GM08714 (cell line): ENCODE measurements at regions not wholly inside any gene's neighbourhood (a gene's known extent, or its start where the extent isn't known, plus 50 kb on each side); places are given as distances from the start of the nearest gene placed in this dataset.

ENCODE experiments used
- H3K4me3 ChIP-seq: fragments of 200-500 bp; sonication (Bioruptor generic); 2 replicates; pipeline ENCODE4 v1.5.1; 2014; ENCODE audit warnings: mild to moderate bottlenecking, low read length, inconsistent platforms
- ZNF274 ChIP-seq: IDR thresholded peaks from 2 replicates; pipeline ENCODE4 v1.6.1; 2012; ENCODE audit warnings: mild to moderate bottlenecking, low read depth, low read length

GRCh38 chr7:22934473-22935065, 79.4 kb downstream of the HYCC1 start:
- no peak for TF ChIP-seq ZNF274
- H3K4me3 ChIP-seq, result no peak overlapping the region

DNA sequence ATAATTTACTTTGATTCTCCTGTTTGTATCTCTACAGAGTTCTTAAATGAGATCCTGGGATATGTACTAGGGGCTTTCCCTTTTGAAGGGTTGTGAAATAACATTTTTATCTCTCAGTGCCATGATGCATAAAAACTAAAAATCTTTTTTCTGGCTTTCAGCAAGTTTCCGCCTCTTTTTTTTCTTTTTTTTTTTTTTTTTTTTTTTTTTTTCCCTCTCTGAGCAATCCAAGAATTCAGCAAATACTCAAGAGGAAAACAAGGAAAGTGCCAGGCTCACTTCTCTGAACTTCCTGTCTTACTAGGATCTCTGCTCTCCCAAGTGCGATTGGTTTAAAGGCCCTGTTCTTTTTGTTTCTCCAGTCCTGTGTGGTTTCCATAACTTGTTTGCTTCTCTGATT, 79.9 kb downstream of the HYCC1 start:
- no peak overlapping the region for H3K4me3 ChIP-seq
- TF ChIP-seq ZNF274, result no peak

- no peak overlapping the region for H3K4me3 ChIP-seq
- no peak for TF ChIP-seq ZNF274
Measured at GRCh38 chr7:22932896-22933295, 81.0 kb downstream of the HYCC1 start.

- no peak for TF ChIP-seq ZNF274
Measured at GRCh38 chr7:22931011-22931410, 82.9 kb downstream of the HYCC1 start.

GRCh38 chr7:22922307-22922706, 91.6 kb downstream of the HYCC1 start:
- no peak overlapping the region for H3K4me3 ChIP-seq
- no peak for TF ChIP-seq ZNF274

More at GRCh38 chr7:22931011-22931410, 82.9 kb downstream of the HYCC1 start:
- no peak overlapping the region for H3K4me3 ChIP-seq

DNA sequence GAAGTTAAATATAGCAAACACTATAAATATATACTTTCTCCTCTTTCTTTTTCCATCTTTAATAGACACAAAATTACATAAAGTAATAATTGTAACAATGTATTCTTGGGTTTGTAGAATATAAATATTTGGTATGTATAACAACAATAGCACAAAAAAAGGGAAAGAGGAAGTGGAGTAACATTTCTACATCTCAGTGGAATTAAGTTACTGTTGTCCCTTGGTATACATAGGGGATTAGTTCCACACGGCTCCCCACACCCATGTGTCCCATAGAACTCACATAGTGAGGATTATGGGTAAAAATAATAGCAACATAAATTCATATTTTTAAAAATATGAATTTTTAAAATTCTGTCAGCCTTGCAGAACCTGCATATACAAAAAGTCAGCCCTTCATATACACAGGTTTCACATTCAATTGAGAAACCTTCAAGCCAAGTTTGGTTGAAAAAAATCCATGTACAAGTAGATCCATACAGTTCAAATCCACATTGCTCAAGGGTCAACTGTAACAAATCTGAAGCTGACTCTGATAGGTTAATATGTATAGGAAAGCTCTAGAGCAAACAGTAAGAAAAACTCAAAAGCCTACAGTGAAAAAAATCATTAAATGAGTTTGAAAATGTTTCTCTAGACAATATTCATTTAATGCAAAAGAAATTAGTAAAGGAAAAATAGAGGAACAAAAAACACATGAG, 92.4 kb downstream of the HYCC1 start:
- no peak overlapping the region for H3K4me3 ChIP-seq
- no peak for TF ChIP-seq ZNF274

DNA sequence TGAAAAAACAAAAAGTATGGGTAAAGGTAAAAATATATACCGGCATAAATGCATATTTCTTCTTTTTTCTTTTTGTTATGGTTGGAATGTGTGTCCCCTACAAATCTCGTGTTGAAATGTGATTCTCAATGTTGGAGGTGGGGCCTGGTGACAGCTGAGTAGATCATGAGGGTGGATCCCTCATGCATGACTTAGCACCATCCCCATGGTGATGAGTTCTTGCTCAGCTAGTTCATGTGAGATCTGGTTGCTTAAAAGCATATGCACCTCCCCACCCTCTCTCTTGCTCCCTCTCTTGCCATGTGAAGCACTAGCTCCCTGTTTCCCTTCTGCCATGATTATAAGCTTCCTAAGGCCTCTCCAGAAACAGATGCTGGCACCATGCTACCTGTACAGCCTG, 93.3 kb downstream of the HYCC1 start:
- TF ChIP-seq ZNF274, result no peak
- no peak overlapping the region for H3K4me3 ChIP-seq

DNA sequence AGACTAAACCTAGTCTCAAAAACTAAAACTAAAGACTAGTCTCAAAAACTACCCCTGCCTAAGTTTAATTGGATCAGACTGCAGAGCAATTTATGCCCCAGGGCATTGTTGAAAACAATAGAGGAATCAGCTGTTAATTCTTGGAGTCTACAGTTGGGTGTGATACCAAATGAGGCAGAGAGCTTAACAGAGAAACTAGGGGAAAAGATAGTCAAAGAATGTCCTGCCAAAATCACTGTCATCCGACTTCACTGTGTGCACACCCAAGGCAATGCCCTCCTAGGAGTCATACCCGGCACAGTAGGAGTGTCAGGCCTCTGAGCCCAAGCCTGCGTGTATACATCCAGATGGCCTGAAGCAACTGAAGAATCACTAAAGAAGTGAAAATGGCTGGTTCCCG, 90.5 kb upstream of the TOMM7 start:
- no peak for TF ChIP-seq ZNF274
- H3K4me3 ChIP-seq, result no peak overlapping the region

- no peak for TF ChIP-seq ZNF274
- no peak overlapping the region for H3K4me3 ChIP-seq
Measured at GRCh38 chr7:22911889-22912288, 89.2 kb upstream of the TOMM7 start.

- no peak for TF ChIP-seq ZNF274
- no peak overlapping the region for H3K4me3 ChIP-seq
Measured at GRCh38 chr7:22909917-22910316, 87.3 kb upstream of the TOMM7 start.

DNA sequence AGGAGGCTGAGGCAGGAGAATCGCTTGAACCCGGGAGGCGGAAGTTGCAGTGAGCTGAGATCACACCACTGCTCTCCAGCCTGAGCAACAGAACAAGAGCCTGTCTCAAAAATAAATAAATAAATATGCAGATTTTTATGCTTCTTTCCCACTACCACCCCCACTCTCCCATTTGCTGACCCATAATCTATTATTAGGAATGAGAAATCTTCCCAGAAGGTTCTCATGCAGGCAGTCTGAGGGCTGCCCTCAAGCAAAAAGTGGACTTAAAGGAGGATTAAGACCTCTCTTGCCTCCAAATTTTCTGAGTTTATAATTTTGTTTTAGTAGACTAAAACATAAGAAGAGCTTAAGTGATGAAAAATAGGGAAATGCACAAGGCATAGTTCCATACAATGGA, 85.2 kb upstream of the TOMM7 start:
- no peak overlapping the region for H3K4me3 ChIP-seq
- TF ChIP-seq ZNF274, result no peak

DNA sequence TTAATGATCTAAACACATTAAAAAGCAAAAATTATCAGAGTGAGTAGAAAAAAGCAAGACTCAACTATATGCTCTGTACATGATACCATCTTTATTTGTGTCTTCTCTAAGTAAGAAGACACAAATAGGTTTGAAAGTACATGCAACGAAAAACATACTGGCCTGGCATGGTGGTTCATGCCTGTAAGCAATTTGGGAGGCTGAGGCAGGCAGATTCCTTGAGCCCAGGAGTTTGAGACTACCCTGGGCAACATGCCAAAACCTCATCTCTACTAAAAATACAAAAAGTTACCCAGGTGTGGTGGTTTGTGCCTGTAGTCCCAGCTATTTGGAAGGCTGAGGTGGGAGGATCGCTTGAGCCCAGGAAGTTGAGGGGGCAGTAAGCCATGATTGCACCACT, 78.1 kb upstream of the TOMM7 start:
- H3K4me3 ChIP-seq, result no peak overlapping the region
- no peak for TF ChIP-seq ZNF274

GRCh38 chr7:22900101-22900500, 77.5 kb upstream of the TOMM7 start:
- no peak overlapping the region for H3K4me3 ChIP-seq
- TF ChIP-seq ZNF274, result no peak

DNA sequence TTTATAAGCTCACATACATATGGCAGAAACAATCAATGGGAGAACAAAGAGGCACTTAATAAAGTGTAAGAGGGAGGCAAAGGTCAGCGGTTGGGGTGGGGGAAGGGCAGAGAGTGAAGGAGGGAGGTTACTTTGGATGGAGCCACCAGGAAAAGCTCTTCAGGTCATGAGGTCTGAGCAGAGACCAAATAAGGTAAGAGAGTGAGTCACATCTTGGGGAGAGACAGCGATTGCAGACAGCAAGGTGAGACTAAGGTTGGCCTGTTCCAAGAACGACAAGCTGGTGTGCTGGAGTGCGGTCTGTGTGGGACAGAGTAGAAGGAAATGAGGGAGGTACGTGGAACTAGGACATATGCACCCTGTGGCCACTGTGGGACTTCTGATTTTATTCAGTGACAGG, 74.3 kb upstream of the TOMM7 start:
- H3K4me3 ChIP-seq, result no peak overlapping the region
- no peak for TF ChIP-seq ZNF274

DNA sequence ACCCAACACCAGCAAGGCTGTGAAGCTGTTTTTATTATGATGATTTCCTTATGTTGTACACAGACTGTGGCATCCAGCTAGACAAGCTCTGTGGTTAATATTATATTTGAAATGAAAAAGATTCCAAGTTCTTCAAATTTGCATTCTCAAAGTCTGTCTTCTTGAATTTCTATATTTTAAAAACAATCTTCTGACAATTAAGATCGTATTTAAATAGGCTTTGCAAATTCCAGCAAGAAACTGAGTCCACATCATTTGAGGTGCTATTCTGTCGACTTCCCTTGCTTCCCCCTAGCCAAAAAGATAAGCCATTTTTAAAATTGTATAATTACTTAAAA, 73.1 kb upstream of the TOMM7 start:
- H3K4me3 ChIP-seq, result no peak overlapping the region
- no peak for TF ChIP-seq ZNF274
